ENCODE measurements at regions not wholly inside any gene's neighbourhood (a gene's known extent, or its start where the extent isn't known, plus 50 kb on each side); places are given as distances from the start of the nearest gene placed in this dataset.
A peak's percentile ranks its signal among the peaks of the same experiment; 100 is the strongest.

DNA sequence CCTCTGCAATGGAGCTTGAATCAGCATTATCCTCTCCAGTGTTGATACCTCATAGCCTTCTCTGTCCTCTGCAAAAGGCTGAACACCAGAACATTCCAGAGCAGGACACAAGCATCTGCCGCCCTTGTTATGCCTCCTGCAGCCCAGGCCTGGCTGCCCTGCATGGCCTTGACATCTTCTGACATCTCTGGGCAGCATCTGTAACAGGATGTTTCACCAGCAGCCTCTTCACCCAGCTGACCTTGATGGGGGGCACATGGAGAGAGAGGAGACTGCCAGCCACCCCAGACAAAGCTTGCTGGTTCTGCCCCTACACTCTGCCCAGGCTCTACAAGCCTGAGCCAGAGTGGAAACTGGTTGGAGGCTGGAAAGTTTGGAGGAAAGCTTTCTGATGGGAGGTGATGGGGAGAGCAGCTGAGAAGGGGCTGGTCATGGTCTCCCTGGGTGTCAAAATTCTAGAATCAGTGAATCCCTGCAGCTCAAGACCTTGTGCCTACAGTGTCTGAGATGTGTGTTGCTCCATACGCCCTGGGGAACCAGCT lies 145.1 kb downstream of the MRPL14 start:
- DNase-seq (ENCODE audit: low read depth), result no peak

DNA sequence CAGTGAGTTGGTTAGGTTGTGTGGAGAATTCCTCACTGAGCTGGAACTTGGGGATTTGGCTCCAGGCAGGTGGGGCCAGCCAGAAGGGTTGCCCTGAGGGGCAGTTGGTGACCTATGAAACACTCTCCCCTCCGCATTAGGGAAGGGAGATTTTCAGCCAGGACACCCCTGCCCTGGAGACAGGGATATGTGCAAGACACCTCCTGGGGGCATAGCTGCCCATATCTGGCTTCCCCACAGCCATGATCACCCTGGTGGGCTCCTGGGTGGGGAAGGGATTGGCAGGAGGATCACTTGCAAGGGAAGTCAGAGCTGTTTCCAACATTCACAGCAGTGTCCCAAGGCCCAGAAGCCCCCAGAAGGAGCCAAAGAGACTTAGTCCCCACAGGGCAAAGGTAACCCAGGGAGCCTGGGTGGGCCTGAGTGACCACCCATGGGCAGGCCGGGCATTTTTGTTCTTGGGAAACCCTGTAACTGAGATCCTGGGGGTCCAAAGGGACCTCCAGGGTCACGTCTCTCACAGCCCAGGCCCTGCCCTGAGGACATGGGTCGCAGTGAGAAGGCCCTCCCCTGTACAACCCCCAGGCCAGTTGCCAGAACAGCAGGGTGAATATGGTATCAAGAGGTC lies 145.8 kb downstream of the MRPL14 start:
- no peak for DNase-seq (ENCODE audit: low read depth)

DNA sequence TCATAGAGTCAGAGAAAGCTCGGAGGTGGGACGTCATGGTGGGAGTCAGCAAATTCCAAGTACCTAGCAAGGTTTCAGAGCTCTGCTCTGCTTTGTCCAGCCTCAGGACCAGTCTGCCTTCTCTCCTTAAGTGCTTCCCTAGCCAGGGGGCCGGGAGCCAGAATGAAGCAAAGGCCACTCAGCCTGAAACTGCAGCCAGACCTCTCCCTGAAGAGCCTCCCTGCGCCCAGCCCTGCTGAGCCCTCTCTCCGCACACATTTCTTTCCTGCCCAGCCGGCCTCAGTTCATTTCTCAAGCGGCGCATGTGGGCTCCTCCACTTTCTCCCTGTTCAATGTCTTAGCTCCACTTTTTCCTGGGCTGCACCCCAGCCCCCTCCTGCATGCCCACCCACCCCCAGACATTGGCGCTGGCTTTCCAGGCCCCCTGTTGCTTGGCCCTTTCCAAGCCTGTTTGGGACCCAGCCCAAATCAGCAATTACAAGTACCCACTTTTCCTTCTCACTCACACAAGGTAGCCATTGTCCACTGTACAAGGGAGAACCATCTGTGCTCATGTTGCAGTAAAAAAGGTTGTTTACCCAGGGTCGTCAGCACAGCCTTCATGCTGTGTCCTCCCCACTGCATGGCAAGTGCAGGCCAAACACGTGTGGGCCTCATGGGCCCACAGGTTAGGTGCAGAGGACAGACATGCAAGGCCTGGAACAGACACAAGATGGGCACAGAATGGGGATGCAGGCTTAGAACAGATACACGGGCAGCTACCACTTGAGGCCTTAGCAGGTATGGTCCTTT lies 147.1 kb downstream of the MRPL14 start:
- DNase-seq (ENCODE audit: low read depth), result no peak

DNA sequence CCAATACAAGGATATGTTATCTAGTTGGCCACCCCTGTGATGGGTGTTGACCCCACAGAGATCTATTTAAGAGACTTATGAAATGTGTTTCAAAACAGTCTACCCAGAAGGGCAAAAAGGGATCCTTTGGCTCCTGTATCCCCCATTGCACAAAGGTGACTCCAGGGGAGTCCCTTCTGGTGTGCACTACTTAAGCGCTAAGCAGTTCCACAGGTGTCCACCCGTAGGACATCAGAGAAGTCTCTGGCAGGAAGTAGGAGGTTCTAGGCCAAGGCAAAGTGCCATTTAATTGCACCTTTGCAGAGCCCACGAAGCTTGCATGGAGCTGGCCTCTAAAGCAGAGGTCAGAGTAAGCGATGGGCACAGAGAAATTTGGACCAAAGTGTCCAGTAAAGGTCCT lies 147.7 kb downstream of the MRPL14 start:
- DNase-seq (ENCODE audit: low read depth), result no peak

DNA sequence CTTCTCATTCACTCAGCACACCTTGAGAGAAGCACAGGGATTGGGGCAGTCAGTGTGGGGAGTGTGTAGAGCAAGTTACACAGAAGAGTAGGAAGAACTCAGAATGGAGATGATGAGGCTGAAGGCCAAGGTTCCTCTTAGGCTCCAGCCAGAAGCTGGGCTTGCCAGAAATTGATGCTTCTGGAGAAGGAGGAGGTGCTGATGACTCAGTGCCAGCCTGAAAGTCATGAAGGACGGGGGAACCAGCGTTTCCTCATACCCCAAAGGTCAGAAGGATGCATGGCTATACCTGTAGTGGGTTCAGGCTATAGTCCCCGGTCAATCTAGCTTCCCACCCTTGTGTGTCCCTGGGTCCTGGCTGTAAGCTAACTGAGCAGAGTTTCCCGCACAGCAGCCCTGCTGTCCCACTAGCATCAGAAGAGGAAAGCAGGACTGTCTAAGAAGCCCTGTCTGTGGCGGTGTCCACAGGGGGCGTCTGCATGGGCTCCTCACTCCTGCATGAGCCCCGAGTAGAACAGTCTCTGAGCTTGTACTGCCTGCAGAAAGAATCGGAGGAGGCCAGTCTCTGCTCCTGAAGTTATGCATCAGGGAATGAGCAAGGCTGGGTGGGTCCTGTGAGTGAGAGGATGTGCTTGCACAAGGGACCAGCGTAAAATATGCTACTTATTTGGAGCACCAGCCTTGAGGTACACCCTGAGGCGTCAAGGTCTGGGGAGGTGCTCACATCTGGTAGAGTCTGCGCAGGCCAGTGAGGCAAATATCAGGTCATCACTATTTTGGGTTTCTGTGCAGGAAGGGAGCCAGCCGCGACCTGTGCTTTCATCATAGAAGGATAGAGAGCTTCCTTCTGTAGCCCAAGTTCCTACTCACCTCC lies 148.5 kb downstream of the MRPL14 start:
- DNase-seq (ENCODE audit: low read depth), result no peak

DNA sequence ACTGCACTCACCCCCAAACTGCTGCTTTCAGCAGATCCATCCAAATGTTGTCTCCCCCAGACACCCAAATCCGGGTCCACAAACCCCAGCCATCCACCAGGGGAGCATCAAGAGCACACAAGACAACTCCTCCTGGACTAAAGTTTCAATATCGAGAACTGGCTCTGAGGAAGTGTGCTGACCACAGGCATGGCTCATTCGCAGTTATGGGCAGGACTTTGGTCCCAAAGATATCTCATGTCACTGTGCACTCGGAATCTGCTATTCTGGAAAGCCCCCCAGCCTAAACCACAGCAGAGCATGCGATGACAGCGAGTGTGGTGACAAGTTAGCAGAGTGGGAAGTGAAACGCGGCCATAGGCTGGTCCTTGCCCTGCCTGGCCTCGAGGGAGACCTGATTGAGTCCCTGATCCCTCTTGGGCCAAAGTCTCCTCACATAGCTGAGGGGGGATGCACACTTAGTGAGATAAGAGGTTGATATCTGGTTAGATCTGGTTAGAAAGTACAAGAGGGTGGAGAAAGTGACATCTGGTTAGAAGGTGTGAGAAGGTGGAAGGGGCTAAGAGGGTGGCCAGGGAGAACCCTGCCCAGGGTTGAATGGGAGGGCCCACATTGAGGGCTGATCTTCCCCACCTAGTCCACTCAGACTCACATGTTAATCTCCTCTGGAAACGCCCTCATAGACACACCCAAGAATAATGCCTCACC lies 149.7 kb downstream of the MRPL14 start:
- DNase-seq (ENCODE audit: low read depth), result no peak

DNA sequence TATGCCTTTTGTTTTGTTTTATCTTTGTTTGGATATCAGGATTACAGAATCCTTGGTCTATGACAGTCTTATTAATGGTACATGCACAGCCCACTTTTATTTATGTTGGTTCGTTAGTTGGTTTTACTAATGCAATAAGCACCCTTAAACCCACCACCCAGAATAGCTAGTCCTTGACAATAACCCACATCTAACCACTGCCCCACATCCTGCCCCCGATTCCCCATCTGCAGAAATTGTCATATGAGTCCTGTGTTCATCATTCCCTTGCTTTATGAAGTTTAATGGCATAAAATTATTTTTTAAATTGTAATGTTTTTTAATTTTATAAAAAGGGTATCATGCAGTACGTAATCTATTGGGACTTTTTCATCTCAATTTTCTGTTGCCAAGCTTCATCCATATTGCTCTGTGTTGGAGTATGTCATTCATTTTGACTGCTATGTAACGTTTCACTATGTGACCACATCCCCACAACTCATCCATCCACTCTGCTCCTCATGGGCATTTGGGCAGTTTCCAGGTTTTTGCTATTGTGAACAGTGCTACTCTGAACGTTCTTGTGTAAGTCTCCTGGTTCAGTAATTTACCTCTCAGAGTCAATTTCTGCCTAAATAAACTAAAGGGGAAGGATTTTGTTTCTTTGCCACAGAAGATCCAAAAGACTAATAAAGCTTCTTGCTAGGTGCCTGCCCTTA lies 150.4 kb downstream of the MRPL14 start:
- no peak for DNase-seq (ENCODE audit: low read depth)

DNA sequence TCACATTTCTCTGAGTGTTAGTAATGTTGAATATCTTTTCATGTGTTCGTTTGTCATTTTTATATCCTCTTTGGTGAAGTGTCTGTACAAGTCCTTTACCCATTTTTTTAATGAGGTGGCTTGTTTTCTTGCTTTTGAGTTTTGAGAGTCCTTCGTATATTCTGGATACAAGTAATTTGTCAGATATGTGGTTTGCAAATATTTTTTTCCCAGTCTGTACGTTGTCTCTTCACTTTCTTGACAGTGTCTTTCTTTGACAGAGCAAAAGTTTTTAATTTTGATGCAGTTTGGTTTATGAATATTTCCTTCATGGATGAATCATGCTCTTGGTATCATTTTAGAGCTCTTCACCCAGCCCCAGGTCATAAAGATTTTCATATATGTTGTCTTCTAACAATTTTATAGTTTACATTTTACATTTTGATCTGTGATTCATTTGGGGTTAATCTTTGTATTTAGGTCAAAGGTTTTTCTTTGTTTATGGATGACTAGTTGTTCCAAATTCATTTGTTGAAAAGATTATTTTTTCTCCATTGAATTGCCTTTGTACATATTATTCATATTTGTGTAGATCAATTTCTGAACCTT lies 152.5 kb downstream of the MRPL14 start:
- DNase-seq (ENCODE audit: low read depth), result no peak

DNA sequence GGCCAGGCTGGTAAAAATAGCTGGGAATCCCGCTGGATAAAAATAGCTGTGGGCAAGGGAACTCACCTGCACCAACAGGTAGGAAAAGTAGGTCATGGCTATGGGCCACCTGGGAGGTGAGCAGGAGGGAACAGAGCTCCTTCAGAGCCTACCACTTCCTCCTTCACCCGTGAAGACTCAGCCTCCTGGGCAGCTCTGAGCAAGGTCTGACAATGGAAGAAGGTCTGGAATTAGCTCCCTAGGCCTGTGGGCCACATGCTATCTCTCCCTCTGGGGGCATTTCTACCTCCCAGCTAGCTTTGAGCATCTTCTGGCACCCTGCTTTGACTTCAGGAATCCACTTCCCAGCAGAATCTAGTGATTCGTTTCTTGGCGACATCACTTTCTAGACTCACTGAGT lies 153.9 kb downstream of the MRPL14 start:
- DNase-seq (ENCODE audit: low read depth), result no peak

DNA sequence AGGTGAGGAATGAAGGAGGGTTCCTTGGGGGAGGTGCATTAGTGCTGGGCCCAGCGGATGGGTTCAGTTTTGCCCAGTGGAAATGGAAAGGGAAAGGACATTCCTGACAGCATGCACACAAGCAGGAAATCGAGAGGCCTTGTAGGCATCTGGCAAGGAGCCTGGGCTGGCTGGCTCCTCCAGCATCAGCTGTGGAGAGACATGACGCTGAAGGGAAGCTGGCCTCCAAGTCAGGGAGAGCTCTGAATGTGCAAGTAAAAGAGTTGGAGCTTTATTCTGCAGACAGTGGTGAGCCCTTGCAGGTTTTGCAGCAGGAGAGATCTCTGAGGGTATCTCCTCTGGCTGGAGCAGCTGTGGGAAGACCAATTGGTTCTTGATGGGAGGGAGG lies 154.3 kb downstream of the MRPL14 start:
- peak; percentile 90 for DNase-seq (ENCODE audit: low read depth)

DNA sequence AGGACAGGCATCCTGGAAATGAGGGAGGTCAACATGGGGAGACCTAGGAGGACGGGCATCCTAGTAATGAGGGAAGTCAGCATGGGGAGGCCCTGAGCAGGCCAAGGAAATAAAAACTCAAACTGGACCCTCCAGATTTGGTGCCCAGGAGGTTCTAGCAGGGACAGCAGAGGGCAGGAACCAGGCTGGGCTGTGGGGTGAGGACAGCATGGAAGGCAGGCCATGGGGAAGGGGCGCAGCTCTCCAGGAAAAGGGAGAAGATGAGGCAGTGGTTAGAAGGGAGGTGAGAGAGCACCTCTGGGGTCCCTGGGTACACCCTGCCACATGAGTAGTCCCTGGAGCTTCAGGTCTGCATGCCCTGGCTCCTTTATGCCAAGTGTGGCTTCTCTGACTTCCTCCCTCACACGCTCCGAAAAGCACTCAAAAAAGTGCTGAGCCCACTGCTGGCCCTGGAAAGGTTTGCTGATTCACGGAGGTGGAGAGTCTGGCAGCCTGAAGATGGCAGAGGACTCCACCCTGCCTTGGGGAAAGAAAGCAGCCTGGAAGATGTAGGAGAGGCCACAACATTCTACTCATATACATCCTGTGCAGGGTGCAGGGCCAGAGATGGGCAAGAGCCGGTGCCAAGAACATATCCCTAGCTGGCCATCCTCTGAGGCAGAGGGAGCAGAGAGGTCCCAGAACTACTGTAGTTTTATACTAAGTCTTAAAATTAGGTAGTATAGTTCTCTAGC lies 154.9 kb downstream of the MRPL14 start:
- DNase-seq (ENCODE audit: low read depth), result peak; percentile 46

DNA sequence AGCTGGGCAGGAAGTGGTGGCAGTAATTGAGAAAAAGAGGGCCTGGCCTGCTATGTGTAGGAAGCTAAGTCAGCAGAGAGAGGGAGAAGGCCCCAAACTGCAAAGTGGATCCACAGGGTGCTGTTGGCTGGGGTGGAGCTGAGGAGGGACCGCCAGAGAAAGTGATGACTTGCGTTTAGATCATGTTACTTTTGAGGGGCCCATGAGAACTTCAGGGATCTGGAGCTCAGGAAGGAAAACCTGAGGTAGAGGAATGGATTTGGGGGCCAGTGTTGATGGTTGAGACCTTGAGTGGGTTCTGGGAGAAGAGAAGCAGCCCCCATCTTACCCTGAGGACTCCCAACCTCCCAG lies 155.5 kb downstream of the MRPL14 start:
- DNase-seq (ENCODE audit: low read depth), result no peak

DNA sequence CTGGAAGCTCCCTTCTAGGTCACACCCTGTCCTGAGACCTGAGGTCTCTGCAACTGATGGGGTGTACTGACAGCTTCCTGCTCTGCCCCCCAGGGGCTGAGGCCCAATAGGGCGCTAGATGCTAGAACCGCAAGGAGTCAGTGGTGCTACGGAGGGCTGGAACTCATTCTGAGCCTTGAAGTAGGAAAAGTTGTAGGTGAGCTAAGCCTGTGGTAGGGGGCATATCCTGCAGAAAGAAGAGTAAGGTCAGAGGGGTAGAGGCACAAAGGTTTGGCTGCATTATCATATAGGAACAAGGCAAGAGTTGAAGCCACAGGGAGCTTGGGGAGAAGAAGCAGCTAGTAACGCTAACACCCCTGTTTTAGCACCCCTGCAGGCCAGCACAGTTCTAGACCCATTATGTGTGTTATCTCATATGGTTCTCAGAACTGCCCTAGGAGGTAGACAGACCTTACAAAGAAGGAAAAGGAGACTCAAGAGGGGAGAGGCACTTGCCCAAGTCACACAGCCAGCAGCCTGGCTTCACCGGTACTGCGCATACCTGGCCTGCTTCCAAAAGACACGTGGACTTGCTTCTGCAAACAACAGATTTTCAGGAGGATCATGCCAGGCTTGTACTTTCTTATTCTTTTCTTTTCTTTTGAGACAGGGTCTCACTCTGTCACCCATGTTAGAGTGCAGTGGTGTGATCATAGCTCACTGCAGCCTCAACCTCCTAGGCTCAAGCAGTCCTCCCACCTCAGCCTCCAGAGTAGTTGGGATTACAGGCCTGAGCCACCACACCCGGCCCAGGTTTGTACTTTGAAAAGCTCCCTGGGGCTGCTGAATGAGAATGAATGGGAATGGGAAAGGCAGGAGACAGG lies 156.1 kb downstream of the MRPL14 start:
- DNase-seq (ENCODE audit: low read depth), result no peak

DNA sequence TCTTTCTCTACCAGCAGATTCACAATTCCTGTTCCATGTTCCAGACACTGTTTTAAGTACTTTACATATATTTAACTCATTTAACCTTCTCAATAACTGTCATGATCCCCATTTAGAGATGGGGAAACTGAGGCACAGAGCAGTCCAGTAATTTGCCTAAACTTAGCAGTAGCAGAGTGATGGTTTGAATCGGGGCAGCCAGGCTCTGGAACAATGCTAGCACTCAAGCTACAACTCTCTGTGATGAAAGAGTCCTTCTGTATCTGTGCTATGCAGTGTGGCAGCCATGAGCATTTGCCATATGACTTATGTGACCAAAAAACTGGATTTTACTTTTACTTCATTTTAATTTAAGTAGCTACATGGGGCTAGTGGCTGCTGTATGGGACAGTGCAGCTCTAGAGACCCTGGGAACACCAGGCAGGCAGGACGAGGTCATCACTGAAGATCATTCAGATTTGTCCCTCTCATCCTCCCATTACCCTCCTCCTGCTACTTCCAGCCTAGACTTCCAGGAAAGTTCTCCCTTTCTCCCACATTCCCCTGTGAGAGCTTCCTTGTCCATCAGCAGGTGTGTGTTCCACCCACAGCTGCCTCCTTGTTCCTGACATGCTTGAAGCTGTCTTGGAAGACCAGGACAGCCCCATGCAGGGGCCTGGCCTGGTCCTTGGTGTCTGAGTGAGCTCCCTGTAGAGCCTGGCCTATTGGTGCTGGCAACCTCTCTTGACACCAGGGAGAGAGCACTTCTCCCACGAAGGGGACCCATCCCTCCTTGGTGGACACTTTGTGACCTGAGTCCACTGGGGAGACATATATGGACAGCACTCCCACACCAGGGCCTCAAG lies 157.0 kb downstream of the MRPL14 start:
- no peak for DNase-seq (ENCODE audit: low read depth)

DNA sequence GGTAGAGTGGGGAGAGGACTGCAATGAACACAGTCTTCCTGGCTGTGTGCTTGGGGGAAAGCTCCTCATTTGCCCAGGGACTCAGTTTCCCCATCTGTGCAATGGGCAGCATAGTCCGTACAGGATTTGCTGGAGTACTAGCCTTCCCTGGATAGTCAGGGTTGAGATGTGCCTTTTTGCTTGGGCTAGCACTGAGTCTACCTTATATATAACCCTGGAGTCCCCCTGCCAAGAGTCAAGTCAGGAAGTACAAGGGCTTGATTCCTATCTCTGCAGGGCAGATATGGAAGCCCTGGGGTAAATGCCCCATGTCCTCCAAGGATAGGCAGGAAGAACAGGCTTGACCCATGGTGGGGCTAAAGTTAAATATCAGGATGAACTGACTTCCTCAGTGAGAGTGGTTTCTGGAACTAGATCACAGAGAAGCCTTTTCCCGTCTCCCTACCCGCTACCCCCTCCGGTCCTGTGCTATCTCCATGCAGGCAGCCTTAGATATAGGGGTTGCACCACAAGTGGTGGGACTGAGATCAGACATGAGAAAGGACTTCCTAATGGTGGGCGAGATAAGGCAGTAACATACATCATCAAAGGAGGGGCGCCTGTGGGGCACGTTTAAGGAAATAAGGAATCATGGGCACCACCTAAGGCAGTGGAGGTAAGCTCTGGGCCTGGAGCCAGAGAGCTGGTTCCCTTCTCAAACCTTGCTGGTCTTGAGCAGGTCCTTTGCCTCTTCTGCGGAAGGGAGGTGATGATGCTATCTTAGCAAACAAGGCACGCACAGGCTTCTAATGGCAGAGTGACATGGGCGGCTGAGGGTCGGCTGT lies 157.9 kb downstream of the MRPL14 start:
- DNase-seq (ENCODE audit: low read depth), result no peak

DNA sequence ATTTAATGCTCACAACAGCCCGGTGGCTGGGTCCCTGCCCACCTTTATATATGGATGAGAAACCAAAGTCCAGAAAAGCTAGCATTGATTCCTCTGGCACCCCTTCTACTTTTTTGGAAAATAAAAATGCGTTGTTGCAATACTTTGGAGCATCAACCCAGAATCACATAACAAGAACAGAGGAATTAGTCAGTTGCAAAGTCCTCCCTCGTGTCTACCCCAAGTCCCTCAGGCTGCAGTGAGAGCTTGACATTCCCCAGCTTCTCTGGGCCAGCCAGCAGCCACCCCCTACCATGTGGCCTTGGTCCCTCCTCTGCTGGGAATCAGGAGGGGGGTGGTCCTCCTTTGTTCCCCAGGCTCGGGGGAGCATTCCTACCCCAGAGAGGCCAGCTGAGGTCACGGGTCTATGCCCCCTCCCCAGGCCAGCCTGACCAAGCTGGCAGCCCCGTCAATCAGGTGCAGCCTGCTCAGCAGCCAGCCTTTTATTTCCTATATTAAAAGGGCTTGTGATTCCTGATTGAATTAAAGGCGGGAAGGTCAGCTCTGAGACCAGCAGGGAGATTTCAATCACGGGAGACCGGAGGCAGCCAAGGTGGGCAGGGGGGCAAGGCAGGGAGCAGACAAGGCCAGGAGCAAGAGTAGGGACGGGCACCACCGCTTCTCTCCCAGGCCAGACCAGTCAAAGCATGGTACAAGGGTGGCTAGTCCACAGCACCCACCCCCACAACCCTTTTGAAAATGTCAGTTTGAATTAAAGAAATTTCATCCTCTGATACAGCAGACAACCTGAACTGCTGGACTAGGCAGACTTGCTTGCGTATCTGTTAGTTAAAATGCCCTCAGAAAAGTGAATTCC lies 158.9 kb downstream of the MRPL14 start:
- DNase-seq (ENCODE audit: low read depth), result no peak

DNA sequence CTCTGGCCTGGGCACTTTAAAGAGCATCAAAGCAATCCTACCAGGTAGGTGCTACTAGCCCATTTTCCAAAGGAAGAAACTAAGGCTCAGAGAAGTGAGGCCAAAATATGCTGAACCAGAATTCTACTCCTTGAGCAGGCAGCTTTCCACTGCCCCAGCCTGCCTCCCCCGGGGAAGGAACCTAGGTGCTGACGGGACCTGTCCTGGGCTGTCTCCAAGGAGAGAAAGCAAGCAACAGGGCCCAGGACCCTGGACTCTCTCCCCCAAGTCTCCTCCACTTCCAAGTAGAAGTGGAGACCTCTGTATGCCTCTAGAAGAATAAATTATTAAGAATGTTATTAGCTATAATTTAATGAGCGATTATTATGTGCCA lies 159.5 kb downstream of the MRPL14 start:
- no peak for DNase-seq (ENCODE audit: low read depth)
